Ureter (tissue), 1 donor: ENCODE measurements at regions not wholly inside any gene's neighbourhood (a gene's known extent, or its start where the extent isn't known, plus 50 kb on each side); places are given as distances from the start of the nearest gene placed in this dataset.
"Not testable (repeated sequence)": the region's sequence is repeated elsewhere in the genome, so short reads cannot be mapped to it uniquely, and the experiment has no call there.

ENCODE experiments used
- DNase-seq: peaks from one replicate; pipeline ENCODE4 v3.0.0-alpha.2; 2020; ENCODE audit warnings: low spot score
- donor health status: DM: yes; HTN: yes; CAD: no.

DNA sequence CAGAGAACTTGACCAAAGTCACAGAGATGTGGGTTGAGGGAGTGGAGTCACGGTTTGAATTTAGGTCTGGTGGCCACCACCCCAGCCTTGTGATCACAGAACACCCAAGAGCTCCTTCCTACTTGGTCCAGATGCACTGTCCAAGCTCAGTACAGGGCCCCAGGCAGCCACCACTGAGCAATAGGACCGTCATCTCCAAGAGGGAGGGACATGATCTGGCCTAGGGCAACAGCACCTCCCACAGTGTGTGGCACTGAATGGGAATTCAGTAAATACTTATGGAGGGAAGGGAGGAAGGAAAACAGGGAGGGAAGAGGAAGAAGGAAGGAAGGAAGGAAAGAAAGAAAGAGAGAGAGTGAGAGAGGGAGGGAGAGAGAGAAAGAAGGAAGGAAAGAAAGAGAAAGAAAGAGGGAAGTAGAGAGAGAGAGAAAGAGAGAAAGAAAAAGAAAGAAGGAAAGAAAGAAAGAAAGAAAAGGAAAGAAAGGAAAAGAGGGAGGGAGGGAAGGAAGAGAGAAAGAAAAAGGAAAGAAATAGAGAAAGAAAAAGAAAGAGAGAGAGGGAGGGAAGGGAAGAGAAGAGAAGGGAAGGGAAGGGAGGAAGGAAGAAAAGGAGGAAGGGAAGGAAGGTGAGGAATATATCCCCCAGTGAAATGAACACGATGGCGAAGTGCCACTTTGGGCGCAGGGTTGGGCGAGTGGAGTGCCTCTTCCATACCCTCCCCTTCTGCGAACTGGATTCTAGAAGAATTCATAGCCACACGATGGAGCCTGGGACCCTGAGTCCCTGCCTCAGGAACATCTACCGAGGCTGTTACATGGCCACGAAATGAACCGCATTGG lies 243.7 kb downstream of the TFAP2C start:
- DNase-seq, result no peak

DNA sequence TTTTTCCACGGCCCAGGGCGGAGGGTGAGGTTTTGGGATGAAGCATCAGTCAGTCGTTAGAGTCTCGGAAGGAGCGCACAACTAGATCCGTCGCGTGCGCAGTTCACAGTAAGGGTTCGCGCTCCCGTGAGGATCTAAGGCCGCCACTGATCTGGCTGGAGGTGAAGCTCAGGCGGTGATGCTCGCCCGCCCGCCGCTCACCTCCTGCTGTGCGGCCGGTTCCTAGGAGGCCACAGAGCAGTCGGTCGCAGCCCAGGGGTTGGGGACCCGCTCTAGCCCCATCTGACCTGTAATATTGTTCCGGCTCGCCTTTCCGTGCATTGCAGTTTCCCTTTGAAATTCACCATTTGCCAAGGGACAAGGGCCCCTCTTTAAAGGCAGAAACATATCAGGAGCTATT lies 244.7 kb downstream of the TFAP2C start:
- no peak for DNase-seq

DNA sequence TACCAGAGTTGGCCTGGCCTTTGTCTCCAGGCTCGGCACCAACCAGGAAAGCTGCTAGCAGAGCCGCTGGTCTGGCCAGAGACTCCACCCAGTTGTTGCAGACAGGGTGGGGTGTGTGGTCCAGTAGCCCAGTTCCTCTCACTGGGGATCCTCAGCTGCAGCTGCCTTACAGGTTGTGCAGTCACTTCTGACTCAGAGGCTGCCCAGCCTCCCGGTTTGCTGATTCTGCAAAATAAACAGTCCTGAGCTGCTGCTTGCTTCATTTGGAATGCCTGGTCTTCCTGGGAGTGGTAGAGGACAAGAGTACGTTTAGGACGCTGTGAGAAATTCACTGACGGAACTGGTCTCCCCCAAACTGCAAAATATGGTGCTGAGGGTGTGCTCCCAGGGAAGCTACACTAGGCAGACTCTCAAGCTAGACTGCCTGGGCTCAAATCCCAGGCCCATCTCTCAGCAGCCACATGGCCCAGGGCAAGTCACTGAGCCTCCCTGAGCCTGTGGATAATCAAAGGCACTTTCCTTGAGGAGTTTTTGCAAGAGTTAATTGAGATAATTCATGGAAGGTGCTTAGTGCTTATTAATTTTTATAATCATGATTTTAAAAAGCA lies 246.1 kb downstream of the TFAP2C start:
- DNase-seq, result peak; percentile 66

DNA sequence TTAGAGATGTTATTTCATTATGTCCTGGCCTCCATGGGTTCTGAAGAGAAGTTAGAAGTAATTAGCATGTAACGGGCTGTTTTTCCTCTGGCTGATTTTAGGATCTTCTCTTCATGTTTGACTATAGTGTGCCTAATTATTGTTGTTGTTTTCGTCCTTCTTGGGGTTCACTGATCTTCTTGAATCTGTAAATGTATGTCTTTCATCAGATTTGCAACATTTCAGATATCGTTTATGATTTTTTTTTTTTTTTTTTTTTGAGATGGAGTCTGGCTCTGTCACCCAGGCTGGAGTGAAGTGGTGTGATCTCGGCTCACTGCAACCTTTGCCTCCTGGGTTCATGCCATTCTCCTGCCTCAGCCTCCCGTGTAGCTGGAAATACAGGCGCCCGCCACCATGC lies 246.7 kb downstream of the TFAP2C start:
- DNase-seq, result no peak

DNA sequence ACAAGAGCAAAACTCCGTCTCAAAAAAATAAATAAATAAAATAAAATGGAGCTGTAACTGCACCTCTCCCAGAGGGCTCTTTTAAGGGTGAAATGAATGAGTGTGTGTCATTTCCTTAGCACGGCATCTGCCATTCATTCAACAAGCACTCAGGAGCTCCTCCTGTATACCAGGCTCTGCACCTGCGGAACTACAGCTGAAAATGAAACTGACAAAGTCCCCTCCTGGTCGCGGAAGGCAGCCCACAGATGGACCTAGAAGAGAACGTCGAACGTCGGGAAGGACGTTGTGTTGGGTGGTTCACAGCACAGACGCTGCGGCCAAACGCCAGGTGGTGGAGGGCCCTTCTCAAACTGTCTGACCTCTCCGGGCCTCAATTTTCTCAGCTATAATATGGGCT lies 256.4 kb downstream of the TFAP2C start:
- no peak for DNase-seq

DNA sequence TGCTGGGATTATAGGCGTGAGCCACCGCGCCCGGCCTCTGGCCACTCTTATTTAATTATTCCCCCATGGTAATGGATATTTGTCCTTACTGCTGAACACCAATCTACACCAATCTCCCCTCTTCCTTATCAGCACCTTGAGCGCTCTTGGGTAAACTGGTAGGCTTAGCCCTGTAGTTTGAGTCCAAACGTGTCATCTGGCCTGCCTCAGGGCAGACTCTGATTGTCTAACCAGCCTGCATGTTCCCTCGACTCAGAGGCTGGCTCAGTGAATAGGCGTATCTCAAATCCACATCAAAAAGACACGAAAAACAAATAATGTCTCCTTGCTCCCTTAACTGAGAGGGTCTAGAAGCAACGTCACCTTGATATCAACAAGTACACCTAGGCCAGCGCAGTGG lies 260.9 kb downstream of the TFAP2C start:
- DNase-seq, result no peak

DNA sequence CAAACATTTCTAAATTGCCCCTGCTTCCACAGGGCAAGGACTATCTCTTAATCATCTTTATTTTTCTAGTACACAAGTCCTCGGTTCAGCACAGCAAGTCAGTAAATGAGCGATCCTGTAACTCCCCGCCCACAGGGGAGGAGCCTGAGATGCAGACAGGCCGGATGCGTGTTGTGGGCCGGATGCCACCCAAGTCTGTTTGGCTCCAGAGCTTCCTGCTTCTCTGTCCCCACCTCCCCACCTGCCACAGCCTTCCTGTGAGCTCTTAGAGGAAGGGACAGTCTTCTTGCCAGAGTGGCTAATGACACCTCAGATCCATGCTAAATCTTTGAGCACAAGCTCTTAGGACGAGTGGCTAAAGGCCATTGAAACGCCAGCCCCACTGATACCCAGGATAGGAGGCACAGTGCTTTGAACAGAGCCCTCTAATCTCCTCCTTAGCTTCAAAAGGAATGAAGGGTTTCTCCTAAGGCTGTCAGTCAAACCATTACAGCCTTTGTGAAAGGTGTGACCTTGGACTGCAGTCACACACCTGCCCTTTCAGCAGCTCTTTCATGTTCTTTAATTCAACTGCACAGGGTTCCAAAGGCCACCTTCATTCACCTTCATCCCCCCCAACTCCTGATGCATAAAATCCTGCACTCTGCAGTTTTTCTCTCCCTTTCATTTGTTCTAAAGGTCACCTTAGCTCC lies 264.3 kb downstream of the TFAP2C start:
- no peak for DNase-seq

DNA sequence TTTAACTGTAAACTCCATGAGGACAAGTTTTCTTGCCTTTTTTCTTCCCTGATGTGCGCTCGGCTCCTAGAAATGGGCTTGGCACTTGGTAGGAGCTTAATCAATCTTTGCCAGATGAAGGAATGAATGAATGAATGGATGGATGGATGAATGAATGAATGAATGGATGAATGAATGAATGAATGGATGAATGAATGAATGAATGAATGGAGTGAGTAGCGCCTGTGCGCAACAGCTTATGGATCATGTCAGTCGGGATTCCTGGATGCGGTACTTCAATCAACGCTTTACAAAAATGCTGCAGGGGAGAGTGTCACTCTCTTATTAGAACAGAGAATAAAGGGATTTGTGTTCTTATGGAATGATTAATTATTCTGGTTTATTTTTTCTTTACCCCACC lies 267.3 kb downstream of the TFAP2C start:
- no peak for DNase-seq

DNA sequence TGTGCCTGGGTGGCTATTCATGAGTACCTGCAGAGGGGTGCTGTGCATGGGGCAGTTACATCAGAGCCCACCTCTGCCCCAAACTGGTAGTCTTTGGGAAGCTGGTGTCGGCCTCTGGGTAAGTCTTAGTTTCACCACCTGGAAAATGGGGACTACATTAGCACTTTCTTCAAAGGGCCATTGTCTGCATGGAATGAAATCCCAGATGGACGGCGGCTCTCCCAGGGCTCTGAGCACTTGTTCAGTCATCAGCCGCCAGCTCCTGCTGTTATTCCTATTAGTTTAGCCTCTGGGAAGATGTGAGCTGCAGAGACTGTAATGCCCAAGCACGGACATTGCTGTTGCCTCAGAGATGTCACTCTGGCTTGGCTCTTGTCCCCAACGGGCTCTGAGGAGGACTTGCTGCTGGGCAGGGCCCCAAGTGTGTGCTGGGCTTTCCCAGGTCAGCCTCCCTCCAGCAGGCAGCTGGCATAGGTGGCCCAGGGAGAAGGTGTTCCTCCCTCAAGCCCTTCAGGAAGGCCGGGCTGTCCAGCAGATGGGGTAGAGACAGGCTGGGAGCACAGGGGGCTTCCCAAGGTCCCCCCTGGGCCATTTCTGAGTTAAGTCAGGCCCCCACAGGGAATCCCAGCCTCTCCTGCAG lies 268.3 kb downstream of the TFAP2C start:
- DNase-seq, result no peak

DNA sequence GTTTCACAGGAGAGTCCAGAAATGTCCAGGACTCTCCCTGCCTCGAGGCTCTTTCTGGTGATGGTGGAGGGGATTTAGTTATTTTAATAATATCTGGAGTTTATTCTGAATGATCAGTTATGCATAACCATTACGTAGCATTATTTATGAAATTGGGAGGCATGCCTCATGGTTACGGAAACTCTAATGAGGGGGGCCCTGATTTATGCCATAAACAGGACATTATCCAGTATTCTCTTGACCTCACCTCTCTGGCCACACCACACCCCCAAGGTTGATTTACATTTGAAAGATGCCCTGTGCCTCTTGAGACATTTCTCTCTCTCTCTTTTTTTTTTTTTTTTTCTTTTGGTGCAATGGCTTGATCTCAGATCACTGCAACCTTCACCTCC lies 268.8 kb downstream of the TFAP2C start:
- DNase-seq, result no peak

DNA sequence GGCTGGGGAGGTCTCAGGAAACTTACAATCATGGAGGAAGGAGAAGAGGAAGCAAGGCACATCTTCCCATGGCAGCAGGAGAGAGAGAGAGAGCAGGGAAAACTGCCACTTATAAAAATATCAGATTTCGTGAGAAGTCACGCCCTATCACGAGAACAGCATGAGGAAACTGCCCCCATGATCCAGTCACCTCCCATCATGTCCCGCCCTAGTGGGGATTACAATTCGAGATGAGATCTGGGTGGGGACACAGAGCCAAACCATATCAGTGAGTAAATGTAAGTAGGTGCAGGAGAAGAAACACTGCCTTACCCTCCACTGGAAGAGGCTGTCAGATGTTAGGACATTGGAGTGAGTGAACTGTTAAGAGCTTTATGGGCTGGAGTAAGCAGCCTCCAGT lies 270.4 kb downstream of the TFAP2C start:
- DNase-seq, result no peak

DNA sequence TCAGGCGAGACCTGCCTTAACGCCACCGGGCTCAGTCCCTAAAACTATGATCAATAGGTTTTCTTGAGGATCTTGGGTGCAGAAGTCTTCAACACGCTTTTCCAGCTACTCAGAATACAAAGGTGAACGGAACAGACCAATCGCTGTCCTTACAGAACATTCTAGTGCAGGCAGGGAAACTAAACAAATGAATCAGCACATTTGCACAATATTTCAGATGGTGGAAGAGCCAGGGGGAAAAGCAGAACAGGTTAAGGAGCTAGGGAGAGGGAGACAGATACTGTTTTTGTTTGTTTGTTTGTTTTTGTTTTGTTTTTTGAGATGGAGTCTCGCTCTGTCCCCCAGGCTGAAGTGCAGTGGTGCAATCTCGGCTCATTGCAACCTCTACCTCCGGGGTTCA lies 271.1 kb downstream of the TFAP2C start:
- DNase-seq, result no peak

DNA sequence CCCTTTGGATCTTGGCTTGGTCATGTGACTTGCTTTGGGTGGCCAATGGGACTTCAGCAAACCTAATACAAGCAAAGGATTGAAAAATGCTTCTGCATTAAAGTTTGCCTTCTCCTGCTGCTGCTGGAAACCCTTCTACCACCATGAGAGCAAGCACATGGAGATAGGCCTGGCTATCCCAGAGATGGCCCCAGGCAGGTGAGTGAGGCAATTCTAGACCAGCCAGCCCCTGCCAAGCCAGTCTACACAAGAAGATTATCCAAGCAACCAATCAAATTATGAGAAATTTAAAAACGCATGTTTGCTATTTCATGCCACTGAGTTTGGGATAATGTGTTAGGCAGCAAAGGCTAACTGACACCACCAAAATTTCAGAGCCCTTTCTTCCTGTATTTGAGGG lies 274.3 kb downstream of the TFAP2C start:
- DNase-seq, result no peak

DNA sequence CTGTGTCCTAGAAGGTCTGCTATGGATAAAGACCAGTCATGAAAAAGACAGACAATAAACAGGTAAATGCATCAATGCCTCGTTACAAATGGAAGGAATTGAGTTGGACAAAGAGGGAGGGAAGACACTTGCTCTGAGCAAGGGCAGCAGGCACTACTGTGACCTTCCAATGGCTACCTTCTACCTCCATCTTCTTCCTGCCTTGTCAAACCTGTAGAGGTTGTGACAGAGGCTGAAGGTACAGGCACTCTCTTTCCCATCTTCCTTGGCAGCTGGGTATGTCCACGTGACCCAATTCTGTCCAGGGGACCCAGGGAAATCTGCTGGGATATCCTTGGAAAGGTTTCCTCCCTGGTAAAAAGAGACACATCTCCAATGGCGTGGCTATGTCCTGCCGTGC lies 274.8 kb downstream of the TFAP2C start:
- no peak for DNase-seq

DNA sequence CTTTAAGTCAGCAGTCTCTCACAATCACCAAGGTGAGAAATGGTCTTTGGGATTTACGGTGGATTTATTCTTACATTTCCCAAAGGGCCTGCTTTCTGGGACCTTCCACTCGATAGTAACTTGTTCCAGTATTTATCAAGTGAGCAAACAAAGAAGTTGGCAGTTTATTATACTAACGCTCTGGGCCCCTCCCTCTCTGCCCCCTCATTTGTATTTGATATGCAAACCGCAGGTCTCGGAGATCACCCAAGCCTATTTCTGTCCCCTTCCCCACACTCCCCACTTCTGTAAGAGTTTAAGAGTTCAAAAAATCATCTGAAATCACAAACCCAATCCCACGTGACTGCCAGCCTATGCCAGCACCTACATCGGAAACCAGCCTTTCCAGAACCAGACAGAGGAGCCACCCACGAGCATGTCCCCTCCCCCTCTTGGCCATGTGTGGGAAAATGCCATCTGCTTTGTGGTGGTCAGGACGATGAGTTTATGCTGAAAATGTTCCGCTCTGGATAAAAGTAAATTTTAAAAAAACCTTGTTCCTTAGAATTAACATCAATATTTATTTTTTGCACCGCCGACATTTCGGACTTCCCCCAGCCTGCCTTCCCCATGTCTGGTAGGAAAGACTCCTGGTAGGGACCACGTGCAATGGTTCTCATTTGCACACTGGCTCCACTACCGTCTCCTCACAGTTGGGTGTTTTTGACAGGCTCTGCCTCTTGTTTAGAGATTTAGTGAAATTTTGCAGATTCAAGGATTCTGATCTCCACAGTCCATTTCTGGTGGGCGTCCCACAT lies 281.0 kb downstream of the TFAP2C start:
- no peak for DNase-seq

DNA sequence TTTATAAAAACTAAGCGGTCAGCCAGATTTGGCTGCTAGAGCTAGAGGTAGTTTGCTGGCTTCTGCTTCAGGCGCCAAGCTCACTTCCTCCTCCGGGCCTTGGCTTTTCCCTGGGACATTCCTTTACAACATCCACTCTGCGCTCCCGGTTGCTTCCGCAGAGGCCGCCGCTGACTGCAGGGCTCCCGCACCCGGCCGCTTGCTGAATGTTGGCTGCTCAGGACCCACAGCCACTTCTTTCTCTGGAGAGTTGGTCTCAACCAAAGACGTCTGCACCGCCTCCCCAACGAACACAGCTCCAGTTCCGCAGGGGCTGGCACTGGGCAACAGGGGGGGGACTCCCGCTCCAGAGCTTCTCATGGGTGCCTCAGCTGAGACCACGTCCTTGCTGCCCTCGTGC lies 282.8 kb downstream of the TFAP2C start:
- DNase-seq, result no peak

DNA sequence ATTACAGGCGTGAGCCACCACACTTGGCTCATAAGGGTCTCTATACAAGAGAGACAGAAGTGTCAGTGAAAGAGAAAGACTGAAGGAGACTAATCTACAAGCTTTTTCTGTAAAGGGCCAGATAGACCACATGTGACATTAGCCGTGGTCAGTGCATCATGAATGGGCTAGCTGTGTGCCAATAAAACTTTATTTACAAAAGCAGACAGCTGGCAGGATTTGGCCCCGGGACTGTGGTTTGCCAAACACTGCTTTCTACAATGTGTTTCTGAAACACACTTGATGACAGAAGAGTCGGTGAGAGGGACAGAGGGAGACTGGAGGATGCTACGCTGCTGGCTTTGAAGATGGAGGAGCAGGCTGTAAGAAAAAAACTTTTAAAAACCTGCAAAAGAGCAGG lies 285.4 kb downstream of the TFAP2C start:
- no peak for DNase-seq

DNA sequence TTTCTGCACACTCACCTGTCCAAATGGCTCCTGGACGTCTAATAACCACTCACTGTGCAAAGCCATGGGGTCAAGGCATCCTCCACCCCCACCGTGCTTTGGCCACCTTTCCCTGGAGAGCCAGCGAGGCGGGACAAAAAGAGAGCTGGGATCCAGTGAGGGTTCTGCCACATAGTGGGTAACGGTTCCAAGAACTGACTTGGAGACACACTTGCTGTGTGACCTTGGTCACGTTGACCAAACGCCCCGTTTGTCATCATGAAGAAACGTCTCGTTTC lies 287.2 kb downstream of the TFAP2C start:
- DNase-seq, result no peak

DNA sequence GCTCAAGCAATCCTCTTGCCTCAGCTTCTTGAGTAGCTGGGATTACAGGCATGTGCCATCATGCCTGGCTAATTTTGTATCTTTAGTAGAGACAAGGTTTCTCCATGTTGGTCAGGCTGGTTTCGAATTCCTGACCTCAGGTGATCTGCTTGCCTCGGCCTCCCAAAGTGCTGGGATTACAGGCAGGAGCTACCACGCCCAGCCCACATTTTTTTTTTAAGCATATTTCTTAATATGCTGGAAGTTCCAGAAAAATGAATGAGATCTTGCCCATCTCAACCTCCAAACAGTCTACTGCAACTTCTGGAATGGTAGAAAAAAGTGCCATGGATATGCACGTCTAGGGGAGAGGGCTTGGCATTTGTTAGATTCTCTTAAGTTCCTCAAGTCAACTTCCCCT lies 290.9 kb downstream of the TFAP2C start:
- not testable (repeated sequence) for DNase-seq

DNA sequence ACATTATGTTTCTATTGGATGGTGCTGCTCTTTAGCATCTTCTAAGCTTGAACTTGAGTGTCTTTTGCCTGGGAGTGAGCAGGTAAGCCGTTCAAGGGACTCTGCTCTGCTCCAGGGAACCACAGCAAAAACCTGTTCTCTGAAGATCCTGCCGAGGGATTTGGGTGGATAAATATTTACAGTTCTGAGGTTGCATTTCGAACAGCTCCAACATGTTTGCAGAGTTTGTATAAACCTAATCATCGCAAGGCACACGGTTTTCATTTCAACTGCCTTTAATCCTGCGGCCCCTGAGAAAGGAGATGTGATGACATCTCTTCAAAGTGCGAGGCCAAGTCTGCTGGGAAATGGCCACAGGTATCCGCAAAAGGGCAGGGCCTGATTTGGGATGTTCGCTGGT lies 293.4 kb downstream of the TFAP2C start:
- no peak for DNase-seq

DNA sequence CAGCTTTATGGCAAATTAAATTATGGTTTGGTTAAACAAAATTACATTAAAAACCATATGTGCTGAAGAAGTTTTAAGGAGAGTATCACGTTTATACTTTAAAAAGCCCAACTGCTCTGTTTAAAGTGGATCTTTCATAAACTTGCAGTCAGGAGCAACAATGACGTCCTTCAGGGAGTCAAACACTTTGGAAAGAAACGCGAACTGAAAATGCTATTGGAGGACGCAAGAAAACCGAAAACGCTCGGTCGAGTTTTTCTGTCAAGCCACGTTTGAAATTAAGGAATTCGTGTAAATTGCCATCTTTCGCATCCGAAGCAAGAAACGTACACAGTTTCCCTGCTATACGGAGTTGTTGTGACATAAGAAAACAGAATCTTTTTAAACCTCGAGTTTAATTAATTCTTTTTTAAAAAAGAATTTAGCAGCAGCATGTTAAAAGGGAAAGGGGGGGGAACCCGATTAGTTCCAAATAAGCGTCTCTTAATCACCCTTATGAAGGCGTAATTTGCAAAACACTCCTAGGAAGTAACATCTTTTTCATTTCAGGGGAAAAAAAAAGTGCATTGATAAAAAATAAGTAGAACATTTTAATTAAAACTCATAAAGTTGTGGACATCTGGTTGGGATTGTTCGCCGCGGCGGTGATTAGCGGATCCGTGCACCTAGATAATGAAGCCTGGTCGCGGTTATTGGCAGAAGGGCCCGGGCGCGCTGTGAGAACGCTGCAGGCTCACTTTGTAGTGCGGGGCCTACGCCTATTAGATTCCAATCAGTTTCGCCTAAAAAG lies 295.4 kb downstream of the TFAP2C start:
- DNase-seq, result no peak
